Natural killer cell (primary cell): ENCODE measurements at regions not wholly inside any gene's neighbourhood (a gene's known extent, or its start where the extent isn't known, plus 50 kb on each side); places are given as distances from the start of the nearest gene placed in this dataset.

Experiments used
- ATAC-seq, 3 donors: fragments of 150-1000 bp in 2 of 3; fragments of 200-7000 bp in 1 of 3; cut with Tn5 transposase; 1 replicate in 1 of 3; 2 replicates in 2 of 3; pipeline ENCODE4 v1.10.0; 2021; ENCODE audit warnings: mild to moderate bottlenecking in 2 of 3, moderate library complexity in 2 of 3
- DNase-seq, 2 donors: peaks; one replicate each; pipeline versions ENCODE4 v3.0.0 to v3.0.0-alpha.2; 2013 to 2021; ENCODE audit warnings: mixed read lengths in 1 of 2
- H3K27ac ChIP-seq: one replicate; pipeline ENCODE4 v1.5.1; 2013; ENCODE audit warnings: mild to moderate bottlenecking, low read length
- H3K27me3 ChIP-seq: one replicate; pipeline ENCODE4 v1.6.1; 2013; ENCODE audit warnings: low read length; ENCODE audit not compliant: control insufficient read depth, insufficient read depth
- H3K36me3 ChIP-seq: one replicate; pipeline ENCODE4 v1.6.1; 2013; ENCODE audit warnings: low read length; ENCODE audit not compliant: control insufficient read depth, insufficient read depth
- H3K4me1 ChIP-seq: one replicate; pipeline ENCODE4 v1.6.1; 2013; ENCODE audit warnings: low read length; ENCODE audit not compliant: control insufficient read depth, insufficient read depth
- H3K4me3 ChIP-seq: one replicate; pipeline ENCODE4 v1.5.1; 2013; ENCODE audit warnings: low read length
- H3K9me3 ChIP-seq: one replicate; pipeline ENCODE4 v1.6.1; 2013; ENCODE audit warnings: low read length; ENCODE audit not compliant: control insufficient read depth, insufficient read depth
- H3K27ac Mint-ChIP-seq, 2 donors: one replicate each; pipeline ENCODE4 v1.8.0; 2022; ENCODE audit warnings: mild to moderate bottlenecking in 2 of 2, mixed read lengths in 2 of 2, moderate library complexity in 1 of 2
- H3K27me3 Mint-ChIP-seq, 2 donors: one replicate each; pipeline ENCODE4 v1.8.0; 2022; ENCODE audit warnings: low read depth in 2 of 2, mixed read lengths in 2 of 2
- H3K36me3 Mint-ChIP-seq: one replicate; pipeline ENCODE4 v1.8.0; 2022; ENCODE audit warnings: mixed read lengths
- H3K4me1 Mint-ChIP-seq, 2 donors: one replicate each; pipeline ENCODE4 v1.8.0; 2022; ENCODE audit warnings: mixed read lengths in 2 of 2
- H3K4me3 Mint-ChIP-seq: one replicate; pipeline ENCODE4 v1.8.0; 2022; ENCODE audit warnings: mild to moderate bottlenecking, moderate library complexity, mixed read lengths
- H3K9me3 Mint-ChIP-seq, 2 donors: one replicate each; pipeline ENCODE4 v1.8.0; 2022; ENCODE audit warnings: mixed read lengths in 2 of 2
- CTCF ChIP-seq: fragments of 200-600 bp; IDR thresholded peaks from one replicate; pipeline ENCODE4 v1.8.0; 2022; ENCODE audit warnings: antibody characterized with exemption
- WGBS: methylation state at CpG from one replicate; pipeline ENCODE4 v1.1.7; 2013; ENCODE audit warnings: missing lambda C conversion rate; ENCODE audit not compliant: insufficient coverage; 5-methylcytosine and 5-hydroxymethylcytosine counted together
- intact Hi-C: fragments of 100-400 bp; cut with micrococcal nuclease; formaldehyde crosslinking; loops from one replicate; pipeline ENCODE4 v1.14.2; 2022

GRCh38 chr20:5492937-5493336 lies 117.9 kb downstream of the GPCPD1 start:
- DNase-seq (no peak), ATAC-seq (no peak)
- Mint-ChIP-seq H3K36me3 (no peaks in the 10 kb centered on the region), H3K27me3 (peaks cover 2 to 7% of the 10 kb centered on the region in 2 donors), H3K9me3 (no peaks in the 10 kb centered on the region), H3K4me3 (no peak overlapping the region), H3K4me1 (peaks cover 13% of the 10 kb centered on the region in 2 donors), H3K27ac (no peak overlapping the region)
- Histone ChIP-seq H3K4me1 (peaks cover 5% of the 10 kb centered on the region), H3K36me3 (no peaks in the 10 kb centered on the region), H3K27me3 (no peaks in the 10 kb centered on the region), H3K4me3 (no peak overlapping the region), H3K9me3 (no peaks in the 10 kb centered on the region), H3K27ac (no peak overlapping the region)
- TF ChIP-seq CTCF: no peak
- 75% methylated on average over 5 of the region's 5 CpGs for WGBS
- intact Hi-C loops: no loop called here

- TF ChIP-seq CTCF: no peak
- H3K27me3 Mint-ChIP-seq: peaks cover 10 to 15% of the 10 kb centered on the region in 2 donors
- no peak for DNase-seq
- no peak overlapping the region for H3K27ac ChIP-seq
- no peaks in the 10 kb centered on the region for H3K9me3 Mint-ChIP-seq
- H3K4me3 Mint-ChIP-seq: no peak overlapping the region
- intact Hi-C loops: no loop called here
- H3K36me3 Mint-ChIP-seq: no peaks in the 10 kb centered on the region
- no peaks in the 10 kb centered on the region for H3K36me3 ChIP-seq
- H3K4me3 ChIP-seq: no peak overlapping the region
- H3K27ac Mint-ChIP-seq: no peak overlapping the region
- no peaks in the 10 kb centered on the region for H3K27me3 ChIP-seq
- WGBS: 68% methylated on average over 3 of the region's 3 CpGs
- H3K4me1 Mint-ChIP-seq: peaks cover 17 to 18% of the 10 kb centered on the region in 2 donors
- peaks cover 9% of the 10 kb centered on the region for H3K4me1 ChIP-seq
- H3K9me3 ChIP-seq: no peaks in the 10 kb centered on the region
- peak in 1 of 3 donors; percentile 11 for ATAC-seq
Measured at GRCh38 chr20:5491455-5491854, 119.4 kb downstream of the GPCPD1 start.

- no peak for ATAC-seq
- intact Hi-C loops: no loop called here
- TF ChIP-seq CTCF: no peak
- 17% methylated on average over 1 of the region's 1 CpG for WGBS
- Mint-ChIP-seq H3K36me3 (no peaks in the 10 kb centered on the region), H3K27me3 (peaks cover 10 to 22% of the 10 kb centered on the region in 2 donors), H3K4me1 (peaks cover 23 to 24% of the 10 kb centered on the region in 2 donors), H3K9me3 (no peaks in the 10 kb centered on the region), H3K4me3 (no peak overlapping the region), H3K27ac (no peak overlapping the region)
- no peaks in the 10 kb centered on the region for H3K27me3 ChIP-seq
- H3K36me3 ChIP-seq: no peaks in the 10 kb centered on the region
- no peaks in the 10 kb centered on the region for H3K9me3 ChIP-seq
- H3K4me3 ChIP-seq: no peak overlapping the region
- no peak overlapping the region for H3K27ac ChIP-seq
- no peak for DNase-seq
- H3K4me1 ChIP-seq: peaks cover 22% of the 10 kb centered on the region
Measured at GRCh38 chr20:5489601-5490000, 121.2 kb downstream of the GPCPD1 start.

- Mint-ChIP-seq H3K4me1 (peaks cover 23 to 24% of the 10 kb centered on the region in 2 donors), H3K36me3 (no peaks in the 10 kb centered on the region)
- WGBS: 31% methylated on average over 2 of the region's 2 CpGs
Measured at GRCh38 chr20:5488823-5489222, 122.0 kb downstream of the GPCPD1 start.

More at GRCh38 chr20:5488823-5489222, 122.0 kb downstream of the GPCPD1 start:
- H3K9me3 Mint-ChIP-seq: no peaks in the 10 kb centered on the region
- H3K27me3 ChIP-seq: no peaks in the 10 kb centered on the region
- no peak overlapping the region for H3K4me3 ChIP-seq
- ATAC-seq (no peak), DNase-seq (no peak)
- no peak for TF ChIP-seq CTCF
- H3K27me3 Mint-ChIP-seq: peaks cover 10 to 22% of the 10 kb centered on the region in 2 donors
- no peak overlapping the region for H3K4me3 Mint-ChIP-seq
- no peak overlapping the region for H3K27ac Mint-ChIP-seq
- H3K27ac ChIP-seq: no peak overlapping the region
- no peaks in the 10 kb centered on the region for H3K9me3 ChIP-seq
- H3K4me1 ChIP-seq: peaks cover 22% of the 10 kb centered on the region
- intact Hi-C loops: no loop called here
- no peaks in the 10 kb centered on the region for H3K36me3 ChIP-seq
